Activated CD4-positive, alpha-beta T cell treated with anti-CD3 and anti-CD28 coated beads for 36 hours (primary cell): ENCODE measurements at regions not wholly inside any gene's neighbourhood (a gene's known extent, or its start where the extent isn't known, plus 50 kb on each side); places are given as distances from the start of the nearest gene placed in this dataset.

Source experiments
- ATAC-seq: fragments of 200-7000 bp; cut with Tn5 transposase; one replicate; pipeline ENCODE4 v1.10.0; 2021; ENCODE audit warnings: mild to moderate bottlenecking, moderate library complexity
- CTCF ChIA-PET: fragments of 350-600 bp; sonication (Branson Sonifier 250); formaldehyde crosslinking; loops from one replicate; lab custom pipeline; 2021; ENCODE audit warnings: antibody characterized with exemption; lab: Charles Lee
- POLR2A ChIA-PET: fragments of 350-600 bp; sonication (Branson Sonifier 250); formaldehyde crosslinking; loops from one replicate; lab custom pipeline; 2021; ENCODE audit warnings: antibody characterized with exemption, inconsistent platforms; lab: Charles Lee
- DNase-seq: peaks from one replicate; pipeline ENCODE4 v3.0.0-alpha.2; 2020
- H3K27ac Mint-ChIP-seq: one replicate; pipeline ENCODE4 v1.8.0; 2021; ENCODE audit warnings: mixed read lengths
- H3K27me3 Mint-ChIP-seq: one replicate; pipeline ENCODE4 v1.8.0; 2021; ENCODE audit warnings: mixed read lengths
- H3K36me3 Mint-ChIP-seq: one replicate; pipeline ENCODE4 v1.8.0; 2021; ENCODE audit warnings: low read depth, mixed read lengths
- H3K4me1 Mint-ChIP-seq: one replicate; pipeline ENCODE4 v1.8.0; 2021; ENCODE audit warnings: mixed read lengths
- H3K4me3 Mint-ChIP-seq: one replicate; pipeline ENCODE4 v1.8.0; 2021; ENCODE audit warnings: mild to moderate bottlenecking, moderate library complexity, mixed read lengths
- H3K9me3 Mint-ChIP-seq: one replicate; pipeline ENCODE4 v1.8.0; 2021; ENCODE audit warnings: low read depth, mixed read lengths
- intact Hi-C, 2 experiments: fragments of 100-400 bp; cut with DNase I in 1 of 2; cut with micrococcal nuclease in 1 of 2; formaldehyde crosslinking; loops; one replicate each; pipeline versions ENCODE4 v1.14.2 to v1.15.1; 2022 to 2024; cut with DNase I, micrococcal nuclease

DNA sequence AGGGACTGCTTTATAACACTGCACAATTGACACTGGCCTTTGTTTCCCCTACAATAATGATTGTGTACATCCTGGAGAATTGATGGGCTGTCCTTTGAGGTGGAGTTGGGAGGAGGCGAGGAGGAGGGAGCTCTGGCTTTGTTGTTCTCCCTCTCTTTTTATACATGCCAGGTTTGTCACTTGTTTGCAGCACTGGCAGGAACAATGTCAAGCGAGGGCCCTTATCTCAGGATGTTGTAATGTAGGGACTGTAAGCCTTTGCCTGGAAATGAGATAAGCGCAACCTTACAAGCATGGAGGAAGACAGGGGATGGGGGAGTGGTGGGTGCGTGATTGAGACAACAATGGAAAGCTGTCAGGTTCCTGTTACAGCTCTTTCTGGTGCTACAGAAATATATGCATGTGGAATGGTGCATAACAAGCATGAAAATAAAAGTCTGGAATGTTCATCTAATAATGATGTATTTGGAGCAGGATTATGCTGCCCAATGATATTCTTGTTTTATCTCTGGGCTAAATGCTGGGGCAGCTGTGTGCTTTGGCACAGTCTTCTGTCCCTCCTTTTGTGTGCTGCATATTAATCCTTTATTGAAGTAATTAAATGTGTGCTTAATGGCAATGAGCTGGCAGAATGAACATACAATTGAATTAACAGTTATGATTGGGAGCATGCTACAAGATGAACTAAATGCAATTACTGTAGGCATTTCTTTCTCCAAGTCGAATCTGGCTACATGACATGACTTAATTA is 294.4 kb downstream of the GPAT3 start:
- ATAC-seq (no peak), DNase-seq (no peak)
- ChIA-PET POLR2A (no interaction called here), CTCF (no interaction called here)
- H3K9me3 Mint-ChIP-seq = no peaks in the 10 kb centered on the region
- H3K4me1 Mint-ChIP-seq = no peaks in the 10 kb centered on the region
- H3K4me3 Mint-ChIP-seq = no peak overlapping the region
- H3K36me3 Mint-ChIP-seq = no peaks in the 10 kb centered on the region
- intact Hi-C loops = no loop called here
- no peak overlapping the region for H3K27ac Mint-ChIP-seq
- H3K27me3 Mint-ChIP-seq = no peaks in the 10 kb centered on the region

DNA sequence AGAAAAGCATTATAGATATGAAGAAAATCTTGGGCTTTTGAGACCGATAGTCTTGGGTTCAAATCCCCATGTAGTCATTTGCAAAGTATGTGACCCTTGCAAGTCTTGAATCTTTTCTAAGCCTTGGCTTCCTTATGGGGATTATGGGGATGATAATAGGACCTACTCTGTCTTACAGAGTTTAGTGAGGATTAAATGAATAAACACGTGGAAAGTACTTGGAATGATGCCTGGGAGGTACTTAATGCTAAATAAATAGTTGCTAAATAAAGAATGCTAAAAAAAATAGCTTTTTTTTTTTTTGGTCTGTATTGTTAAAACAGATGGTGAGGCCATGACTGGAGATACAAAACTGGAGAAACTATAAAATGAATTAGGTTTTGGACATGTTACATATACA is 292.7 kb downstream of the GPAT3 start:
- no peaks in the 10 kb centered on the region for H3K9me3 Mint-ChIP-seq
- ATAC-seq (no peak), DNase-seq (no peak)
- H3K4me1 Mint-ChIP-seq = no peaks in the 10 kb centered on the region
- H3K27ac Mint-ChIP-seq = no peak overlapping the region
- ChIA-PET POLR2A (no interaction called here), CTCF (no interaction called here)
- intact Hi-C loops = no loop called here
- H3K36me3 Mint-ChIP-seq = no peaks in the 10 kb centered on the region
- peaks cover 5% of the 10 kb centered on the region for H3K27me3 Mint-ChIP-seq
- no peak overlapping the region for H3K4me3 Mint-ChIP-seq

GRCh38 chr4:83821493-83821892 is 285.6 kb downstream of the GPAT3 start:
- Mint-ChIP-seq H3K27ac (no peak overlapping the region), H3K36me3 (no peaks in the 10 kb centered on the region), H3K27me3 (peaks cover 8% of the 10 kb centered on the region), H3K4me1 (no peaks in the 10 kb centered on the region), H3K9me3 (peaks cover 9% of the 10 kb centered on the region), H3K4me3 (no peak overlapping the region)
- ChIA-PET CTCF (no interaction called here), POLR2A (no interaction called here)
- no peak for ATAC-seq
- intact Hi-C loops = no loop called here
- no peak for DNase-seq

DNA sequence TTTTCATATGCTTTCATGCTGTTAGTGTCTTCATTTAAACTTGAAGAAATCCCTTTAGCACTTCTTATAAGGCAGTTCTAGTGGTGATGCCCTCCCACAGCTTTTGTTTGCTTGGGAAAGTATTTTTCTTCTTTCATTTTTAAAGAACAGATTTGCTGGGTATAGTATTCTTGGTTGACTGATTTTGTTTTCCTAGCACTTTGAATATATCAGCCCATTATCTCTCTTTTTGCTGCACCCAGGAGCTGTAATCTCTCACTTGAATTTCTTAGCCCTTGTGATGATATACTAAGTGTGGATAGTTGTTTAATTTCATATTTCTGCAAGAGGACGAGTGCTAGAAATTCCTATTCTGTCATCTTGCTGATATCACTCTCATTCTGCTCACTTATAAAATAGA is 283.7 kb downstream of the GPAT3 start:
- H3K27ac Mint-ChIP-seq = no peak overlapping the region
- intact Hi-C loops = no loop called here
- ChIA-PET CTCF (no interaction called here), POLR2A (no interaction called here)
- peaks cover 9% of the 10 kb centered on the region for H3K9me3 Mint-ChIP-seq
- DNase-seq = no peak
- no peaks in the 10 kb centered on the region for H3K36me3 Mint-ChIP-seq
- H3K4me3 Mint-ChIP-seq = no peak overlapping the region
- no peaks in the 10 kb centered on the region for H3K4me1 Mint-ChIP-seq
- ATAC-seq = no peak
- H3K27me3 Mint-ChIP-seq = peaks cover 10% of the 10 kb centered on the region

- Mint-ChIP-seq H3K27me3 (peaks cover 3% of the 10 kb centered on the region), H3K27ac (no peak overlapping the region), H3K4me3 (no peak overlapping the region), H3K4me1 (no peaks in the 10 kb centered on the region), H3K36me3 (no peaks in the 10 kb centered on the region), H3K9me3 (no peaks in the 10 kb centered on the region)
- ChIA-PET CTCF (no interaction called here), POLR2A (no interaction called here)
- no peak for ATAC-seq
- no peak for DNase-seq
- intact Hi-C loops = no loop called here
Measured at GRCh38 chr4:83810428-83810827, 274.5 kb downstream of the GPAT3 start.

DNA sequence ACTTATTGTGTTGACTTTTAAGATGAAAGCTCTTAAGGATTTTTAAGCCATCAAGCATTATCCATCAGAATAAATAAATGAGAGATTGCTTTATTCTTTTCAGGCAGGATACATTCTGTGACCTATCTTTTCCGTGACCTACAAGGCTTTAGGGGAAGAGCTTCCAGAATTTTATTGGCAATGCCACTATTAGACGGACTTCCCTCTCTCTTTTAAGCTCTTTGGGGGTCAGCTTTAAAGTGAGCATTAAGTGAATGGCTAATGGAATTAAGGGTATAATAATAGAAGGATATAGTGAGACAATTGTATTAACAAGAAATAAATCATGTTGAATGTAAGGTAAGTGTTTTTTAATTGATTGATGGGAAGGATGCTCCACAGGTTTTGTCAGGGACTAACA is 273.7 kb downstream of the GPAT3 start:
- Mint-ChIP-seq H3K36me3 (no peaks in the 10 kb centered on the region), H3K27ac (no peak overlapping the region), H3K27me3 (peaks cover 2% of the 10 kb centered on the region), H3K4me1 (no peaks in the 10 kb centered on the region), H3K9me3 (no peaks in the 10 kb centered on the region), H3K4me3 (no peak overlapping the region)
- POLR2A ChIA-PET = no interaction called here
- ATAC-seq (no peak), DNase-seq (no peak)
- CTCF ChIA-PET = interaction anchor here (0.7 kb wide), 1 partner anchor 17 kb away, joined by 3 read pairs; no protein-coding TSS in a partner anchor
- intact Hi-C loops = no loop called here

GRCh38 chr4:83793481-83793880 is 257.6 kb downstream of the GPAT3 start:
- Mint-ChIP-seq H3K36me3 (no peaks in the 10 kb centered on the region), H3K4me1 (peaks cover 6% of the 10 kb centered on the region), H3K4me3 (no peak overlapping the region), H3K9me3 (no peaks in the 10 kb centered on the region), H3K27me3 (peaks cover 8% of the 10 kb centered on the region), H3K27ac (no peak overlapping the region)
- DNase-seq = no peak
- intact Hi-C loops = no loop called here
- ChIA-PET CTCF (no interaction called here), POLR2A (no interaction called here)
- ATAC-seq = no peak

- H3K27ac Mint-ChIP-seq = no peak overlapping the region
- no peak overlapping the region for H3K4me3 Mint-ChIP-seq
- ChIA-PET CTCF (interaction anchor here (0.5 kb wide), 1 partner anchor 35 kb away, joined by 3 read pairs; no protein-coding TSS in a partner anchor), POLR2A (no interaction called here)
- H3K36me3 Mint-ChIP-seq = no peaks in the 10 kb centered on the region
- H3K9me3 Mint-ChIP-seq = no peaks in the 10 kb centered on the region
- no peaks in the 10 kb centered on the region for H3K4me1 Mint-ChIP-seq
- peaks cover 2% of the 10 kb centered on the region for H3K27me3 Mint-ChIP-seq
- no peak for DNase-seq
- intact Hi-C loops = no loop called here
- no peak for ATAC-seq
Measured at GRCh38 chr4:83785891-83786290, 250.0 kb downstream of the GPAT3 start.

DNA sequence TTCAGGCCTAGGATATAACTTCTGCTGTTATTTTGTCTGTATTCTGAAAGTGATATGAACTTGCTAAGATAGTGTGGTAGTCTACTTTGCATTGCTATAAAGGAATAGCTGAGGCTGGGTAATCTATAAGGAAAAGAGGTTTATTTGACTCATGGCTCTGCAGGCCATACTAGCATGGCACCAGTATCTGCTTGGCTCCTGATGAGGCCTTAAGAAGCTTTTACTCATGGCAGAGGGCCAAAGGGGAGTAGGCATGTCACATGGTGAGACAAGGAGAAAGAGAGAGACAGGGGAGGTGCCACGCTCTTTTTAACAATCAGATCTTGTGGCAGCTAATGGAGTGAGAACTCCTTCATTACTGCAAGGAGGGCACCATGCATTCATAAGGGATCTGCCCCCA is 247.3 kb downstream of the GPAT3 start:
- DNase-seq (no peak), ATAC-seq (no peak)
- no peak overlapping the region for H3K4me3 Mint-ChIP-seq
- H3K27me3 Mint-ChIP-seq = peaks cover 4% of the 10 kb centered on the region
- CTCF ChIA-PET = interaction anchor here (1.0 kb wide), 1 partner anchor 16 kb away, joined by 3 read pairs; no protein-coding TSS in a partner anchor
- no peaks in the 10 kb centered on the region for H3K36me3 Mint-ChIP-seq
- H3K4me1 Mint-ChIP-seq = no peaks in the 10 kb centered on the region
- intact Hi-C loops = no loop called here
- H3K9me3 Mint-ChIP-seq = no peaks in the 10 kb centered on the region
- H3K27ac Mint-ChIP-seq = no peak overlapping the region
- POLR2A ChIA-PET = interaction anchor here (0.6 kb wide), 1 partner anchor 1064 kb away, joined by 5 read pairs; no protein-coding TSS in a partner anchor

DNA sequence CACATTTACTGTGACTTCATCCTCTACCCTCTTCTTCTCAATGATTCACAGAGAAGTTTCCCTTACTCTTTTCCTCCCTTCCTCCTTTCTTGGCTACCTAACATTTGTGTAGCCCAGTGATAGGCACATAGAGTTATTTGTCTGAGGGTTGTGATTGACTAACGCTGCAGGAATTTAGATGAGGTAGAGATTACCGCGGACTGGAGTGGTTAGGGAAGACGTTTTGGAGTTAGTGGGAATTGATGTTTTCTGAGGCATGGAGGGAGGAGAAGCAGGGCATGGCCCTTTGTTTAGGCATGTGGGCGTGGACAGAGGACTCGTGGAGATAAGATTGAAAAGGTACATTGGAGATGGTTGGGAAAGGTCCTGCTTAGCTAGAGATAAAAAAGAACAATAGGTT is 246.7 kb downstream of the GPAT3 start:
- ChIA-PET CTCF (interaction anchor here (1.0 kb wide), 1 partner anchor 16 kb away, joined by 3 read pairs; no protein-coding TSS in a partner anchor), POLR2A (no interaction called here)
- Mint-ChIP-seq H3K36me3 (no peaks in the 10 kb centered on the region), H3K27me3 (peaks cover 4% of the 10 kb centered on the region), H3K9me3 (no peaks in the 10 kb centered on the region), H3K4me1 (no peaks in the 10 kb centered on the region), H3K4me3 (no peak overlapping the region), H3K27ac (no peak overlapping the region)
- intact Hi-C loops = no loop called here
- ATAC-seq = no peak
- DNase-seq = no peak

- no peak overlapping the region for H3K4me3 Mint-ChIP-seq
- H3K4me1 Mint-ChIP-seq = no peaks in the 10 kb centered on the region
- H3K36me3 Mint-ChIP-seq = no peaks in the 10 kb centered on the region
- POLR2A ChIA-PET = no interaction called here
- ATAC-seq (no peak), DNase-seq (no peak)
- CTCF ChIA-PET = interaction anchor here (1.0 kb wide), 1 partner anchor 136 kb away, joined by 3 read pairs; no protein-coding TSS in a partner anchor
- H3K9me3 Mint-ChIP-seq = no peaks in the 10 kb centered on the region
- intact Hi-C loops = no loop called here
- no peak overlapping the region for H3K27ac Mint-ChIP-seq
- peaks cover 7% of the 10 kb centered on the region for H3K27me3 Mint-ChIP-seq
Measured at GRCh38 chr4:83781434-83781833, 245.5 kb downstream of the GPAT3 start.

DNA sequence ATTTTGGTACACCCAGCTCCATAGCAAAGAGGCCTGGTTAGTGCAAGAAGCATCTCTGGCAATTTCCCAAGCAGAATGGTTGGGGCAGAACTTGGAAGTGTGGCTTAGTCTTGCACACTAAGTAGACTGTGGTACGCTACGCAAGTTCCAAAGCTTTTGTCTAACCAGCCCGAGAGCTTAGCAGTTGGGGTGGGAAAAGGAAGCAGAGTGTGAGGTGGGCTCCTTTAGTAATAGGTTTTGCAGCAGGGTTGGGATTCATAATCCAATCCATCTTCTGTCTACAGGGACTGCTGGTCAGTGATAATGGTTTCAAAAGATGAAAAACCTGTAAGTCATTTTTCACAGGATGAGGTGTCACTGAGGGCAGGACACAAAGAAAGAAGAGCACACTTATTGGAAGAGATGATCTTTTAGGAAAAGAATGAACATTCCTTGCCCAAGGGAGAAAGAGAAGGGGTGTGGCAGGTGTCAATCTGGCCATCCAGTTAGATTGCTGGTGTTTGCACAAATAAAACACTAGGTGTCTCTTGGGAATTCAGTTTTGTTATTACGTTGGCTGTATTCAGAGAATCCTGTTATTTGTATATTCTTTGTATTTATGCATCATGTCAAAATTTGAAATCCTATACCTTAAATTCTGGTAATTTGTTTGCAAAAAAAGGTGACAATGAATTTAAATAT is 244.3 kb downstream of the GPAT3 start:
- ATAC-seq (no peak), DNase-seq (no peak)
- Mint-ChIP-seq H3K36me3 (no peaks in the 10 kb centered on the region), H3K27me3 (peaks cover 11% of the 10 kb centered on the region), H3K9me3 (no peaks in the 10 kb centered on the region), H3K4me1 (no peaks in the 10 kb centered on the region), H3K27ac (no peak overlapping the region), H3K4me3 (no peak overlapping the region)
- intact Hi-C loops = no loop called here
- ChIA-PET CTCF (interaction anchor here (0.6 to 1.0 kb wide), 2 partner anchors 135 to 341 kb away, joined by 3 read pairs; no protein-coding TSS in a partner anchor), POLR2A (no interaction called here)
